Heart right ventricle (tissue), 16 donors: ENCODE measurements at regions not wholly inside any gene's neighbourhood (a gene's known extent, or its start where the extent isn't known, plus 50 kb on each side); places are given as distances from the start of the nearest gene placed in this dataset.

ENCODE experiments used
- ATAC-seq, 8 donors: fragments of 200-7000 bp; cut with Tn5 transposase; one replicate each; pipeline ENCODE4 v1.9.1; 2020; ENCODE audit warnings: mild to moderate bottlenecking in 8 of 8, moderate library complexity in 8 of 8, moderate number of reproducible peaks in 1 of 8
- DNase-seq, 2 donors: peaks; one replicate each; pipeline ENCODE4 v3.0.0-alpha.2; 2020
- H3K27ac ChIP-seq, 10 donors: fragments of 200-600 bp; sonication (generic) in 2 of 10; one replicate each; pipeline versions ENCODE4 v1.5.0 to v1.8.0; 2020 to 2022; ENCODE audit warnings: mild to moderate bottlenecking in 3 of 10
- H3K27me3 ChIP-seq, 7 donors: fragments of 200-600 bp; one replicate each; pipeline ENCODE4 v1.8.0; 2021 to 2022; ENCODE audit warnings: mild to moderate bottlenecking in 2 of 7
- H3K36me3 ChIP-seq, 9 donors: fragments of 200-600 bp; sonication (generic) in 1 of 9; one replicate each; pipeline versions ENCODE4 v1.5.0 to v1.8.0; 2020 to 2022; ENCODE audit warnings: mild to moderate bottlenecking in 2 of 9
- H3K4me1 ChIP-seq, 9 donors: fragments of 200-600 bp; sonication (generic) in 1 of 9; one replicate each; pipeline versions ENCODE4 v1.5.0 to v1.8.0; 2020 to 2022; ENCODE audit warnings: mild to moderate bottlenecking in 4 of 9
- H3K4me3 ChIP-seq, 10 donors: fragments of 200-600 bp; sonication (generic) in 2 of 10; one replicate each; pipeline versions ENCODE4 v1.5.0 to v1.8.0; 2020 to 2022; ENCODE audit warnings: mild to moderate bottlenecking in 7 of 10, moderate library complexity in 2 of 10
- H3K9me3 ChIP-seq, 11 donors: fragments of 200-600 bp in 10 of 11; sonication (generic) in 2 of 11; one replicate each; pipeline versions ENCODE4 v1.5.0 to v1.8.0; 2013 to 2022; ENCODE audit warnings: mild to moderate bottlenecking in 2 of 11, control low read depth in 1 of 11, moderate library complexity in 1 of 11
- WGBS, 2 donors: extraction: QIAGEN DNeasy Blood & Tissue Kit; methylation state at CpG; one replicate each; pipeline ENCODE4 v1.1.7; 2013; ENCODE audit warnings: inconsistent platforms in 1 of 2; 5-methylcytosine and 5-hydroxymethylcytosine counted together
- intact Hi-C, 10 donors: fragments of 100-400 bp; cut with DNase I; formaldehyde crosslinking; loops; one replicate each; pipeline versions ENCODE4 v1.11.1 to v1.14.2; 2022
- TF ChIP-seq, protein P1 (sequence below), 9 donors: fragments of 200-600 bp; sonication (generic) in 2 of 9; IDR thresholded peaks; one replicate each; pipeline versions ENCODE4 v1.5.0 to v1.8.0; 2021 to 2022; ENCODE audit warnings: antibody characterized with exemption in 9 of 9, mild to moderate bottlenecking in 5 of 9, moderate library complexity in 1 of 9
- donor health status: Arrhythmogenic right ventricular cardiomyopathy.
- donor health status: ischemic (EF 13 %, LVEDD 7.1; RV severe dilation, severe dysfunction).
- donor health status: healthy with polysubstance abuse.
- donor health status: DM: no; HTN: yes; CAD: no.
- donor health status: DM: no; HTN: no; CAD: no.
- donor health status: ischemic (EF 25% LVEDD 6.9; RV normal size, moderate dysfunction).
- donor health status: ischemic (EF 25% LVEDD 5.7; RV mildly dilated, moderate dysfunction).
- donor health status: healthy.
- donor health status: DM: yes; HTN: yes; CAD: no.
- donor health status: Ischemic cardiomyopathy.
- donor health status: ischemic (EF 35%, LVEDD 5.7; RV mildly dilated, moderate dysfunction).
- donor health status: nonischemic (EF 11% LVEDD 7.7; RV severe dilation, severe dysfunction).
- donor health status: DM: yes; HTN: yes; CAD: no.
- donor health status: PGD.
- donor health status: ischemic (EF 29% LVEDD 5.4; RV normal size, mild dysfunction).
- donor health status: nonischemic (EF 23%, LVEDD 6.1; RV moderate dilation, normal function).

DNA sequence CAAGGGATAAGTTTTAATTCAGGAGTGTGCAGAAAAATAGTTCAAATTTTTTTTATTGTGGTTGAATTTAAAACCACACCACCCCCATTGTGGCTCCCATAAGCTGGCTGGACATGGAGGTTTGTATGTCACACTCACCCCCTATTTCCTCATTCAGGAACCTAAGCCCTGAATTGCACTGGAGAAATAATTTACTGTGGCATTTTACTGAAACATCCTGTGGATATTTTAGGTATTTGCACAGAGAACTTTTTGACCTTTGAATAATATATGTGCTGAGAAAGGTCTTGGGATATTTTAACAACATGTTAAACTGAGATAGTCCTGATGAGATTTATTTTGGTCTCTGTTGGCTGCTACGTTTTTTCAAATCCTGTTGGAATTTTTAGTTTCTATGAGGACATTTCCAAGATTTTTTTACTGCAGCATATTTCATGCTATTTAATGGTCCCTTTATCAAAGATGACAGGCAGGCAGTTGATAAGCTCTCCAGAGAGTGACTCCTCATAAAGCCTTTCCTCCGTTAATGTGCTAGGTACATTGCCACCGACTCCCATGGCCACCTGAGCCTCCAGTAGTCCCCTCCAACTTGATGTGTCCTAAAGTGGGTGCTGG lies 51.2 kb upstream of the PALM2AKAP2 start:
- Histone ChIP-seq H3K4me3 (no peak overlapping the region), H3K36me3 (no peaks in the 10 kb centered on the region), H3K27ac (no peak overlapping the region), H3K27me3 (no peaks in the 10 kb centered on the region), H3K9me3 (no peaks in the 10 kb centered on the region), H3K4me1 (peaks cover 0 to 11% (median 4%) of the 10 kb centered on the region in 9 donors)
- 39 to 43% methylated on average over 3 of the region's 3 CpGs for WGBS, 2 donors
- intact Hi-C loops: no loop called here
- TF ChIP-seq, protein P1, sequence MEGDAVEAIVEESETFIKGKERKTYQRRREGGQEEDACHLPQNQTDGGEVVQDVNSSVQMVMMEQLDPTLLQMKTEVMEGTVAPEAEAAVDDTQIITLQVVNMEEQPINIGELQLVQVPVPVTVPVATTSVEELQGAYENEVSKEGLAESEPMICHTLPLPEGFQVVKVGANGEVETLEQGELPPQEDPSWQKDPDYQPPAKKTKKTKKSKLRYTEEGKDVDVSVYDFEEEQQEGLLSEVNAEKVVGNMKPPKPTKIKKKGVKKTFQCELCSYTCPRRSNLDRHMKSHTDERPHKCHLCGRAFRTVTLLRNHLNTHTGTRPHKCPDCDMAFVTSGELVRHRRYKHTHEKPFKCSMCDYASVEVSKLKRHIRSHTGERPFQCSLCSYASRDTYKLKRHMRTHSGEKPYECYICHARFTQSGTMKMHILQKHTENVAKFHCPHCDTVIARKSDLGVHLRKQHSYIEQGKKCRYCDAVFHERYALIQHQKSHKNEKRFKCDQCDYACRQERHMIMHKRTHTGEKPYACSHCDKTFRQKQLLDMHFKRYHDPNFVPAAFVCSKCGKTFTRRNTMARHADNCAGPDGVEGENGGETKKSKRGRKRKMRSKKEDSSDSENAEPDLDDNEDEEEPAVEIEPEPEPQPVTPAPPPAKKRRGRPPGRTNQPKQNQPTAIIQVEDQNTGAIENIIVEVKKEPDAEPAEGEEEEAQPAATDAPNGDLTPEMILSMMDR (IDR thresholded peaks at IDR 0.05): no peak
- DNase-seq (no peak), ATAC-seq (no peak)

GRCh38 chr9:109729513-109729912 lies 50.5 kb upstream of the PALM2AKAP2 start:
- Histone ChIP-seq H3K36me3 (no peaks in the 10 kb centered on the region), H3K9me3 (no peaks in the 10 kb centered on the region), H3K27me3 (no peaks in the 10 kb centered on the region), H3K4me1 (peaks cover 0 to 12% (median 4%) of the 10 kb centered on the region in 9 donors), H3K4me3 (no peak overlapping the region), H3K27ac (no peak overlapping the region)
- no peak for ATAC-seq
- WGBS, 2 donors: 66 to 74% methylated on average over 2 of the region's 2 CpGs
- intact Hi-C loops: no loop called here
- TF ChIP-seq, protein P1 (IDR thresholded peaks at IDR 0.05): no peak
- DNase-seq: no peak
